ENCODE measurements at regions not wholly inside any gene's neighbourhood (a gene's known extent, or its start where the extent isn't known, plus 50 kb on each side); places are given as distances from the start of the nearest gene placed in this dataset.

GRCh38 chr9:87286506-87286905 lies 211.2 kb upstream of the DAPK1 start:
- no peak overlapping the region for H2AFZ ChIP-seq (ENCODE audit: low read depth, low read length)
- no peaks in the 10 kb centered on the region for H3K27me3 ChIP-seq (ENCODE audit: insufficient read depth, low read length)
- no peaks in the 10 kb centered on the region for H3K9me3 ChIP-seq (ENCODE audit: low read length)
- no peak overlapping the region for H3K4me3 ChIP-seq (ENCODE audit: low read length)
- no peaks in the 10 kb centered on the region for H3K4me1 ChIP-seq (ENCODE audit: insufficient read depth, low read length)
- no peaks in the 10 kb centered on the region for H3K36me3 ChIP-seq (ENCODE audit: insufficient read depth, low read length)

- H3K4me1 ChIP-seq (ENCODE audit: insufficient read depth, low read length): no peaks in the 10 kb centered on the region
- no peaks in the 10 kb centered on the region for H3K36me3 ChIP-seq (ENCODE audit: insufficient read depth, low read length)
- no peaks in the 10 kb centered on the region for H3K27me3 ChIP-seq (ENCODE audit: insufficient read depth, low read length)
- H2AFZ ChIP-seq (ENCODE audit: low read depth, low read length): no peak overlapping the region
- no peak overlapping the region for H3K4me3 ChIP-seq (ENCODE audit: low read length)
- H3K9me3 ChIP-seq (ENCODE audit: low read length): no peaks in the 10 kb centered on the region
Measured at GRCh38 chr9:87290241-87291052, 207.2 kb upstream of the DAPK1 start.

- Histone ChIP-seq H3K36me3 (ENCODE audit: insufficient read depth, low read length) (no peaks in the 10 kb centered on the region), H3K9me3 (ENCODE audit: low read length) (no peaks in the 10 kb centered on the region), H3K4me1 (ENCODE audit: insufficient read depth, low read length) (no peaks in the 10 kb centered on the region), H2AFZ (ENCODE audit: low read depth, low read length) (no peak overlapping the region), H3K4me3 (ENCODE audit: low read length) (no peak overlapping the region), H3K27me3 (ENCODE audit: insufficient read depth, low read length) (no peaks in the 10 kb centered on the region)
Measured at GRCh38 chr9:87292449-87293191, 205.0 kb upstream of the DAPK1 start.

- Histone ChIP-seq H3K9me3 (ENCODE audit: low read length) (no peaks in the 10 kb centered on the region), H2AFZ (ENCODE audit: low read depth, low read length) (no peak overlapping the region), H3K36me3 (ENCODE audit: insufficient read depth, low read length) (no peaks in the 10 kb centered on the region), H3K27me3 (ENCODE audit: insufficient read depth, low read length) (no peaks in the 10 kb centered on the region), H3K4me3 (ENCODE audit: low read length) (no peak overlapping the region), H3K4me1 (ENCODE audit: insufficient read depth, low read length) (no peaks in the 10 kb centered on the region)
Measured at GRCh38 chr9:87294126-87294525, 203.5 kb upstream of the DAPK1 start.

GRCh38 chr9:87300915-87301314 lies 196.8 kb upstream of the DAPK1 start:
- Histone ChIP-seq H3K4me3 (ENCODE audit: low read length) (no peak overlapping the region), H3K9me3 (ENCODE audit: low read length) (no peaks in the 10 kb centered on the region), H3K27me3 (ENCODE audit: insufficient read depth, low read length) (no peaks in the 10 kb centered on the region), H3K4me1 (ENCODE audit: insufficient read depth, low read length) (no peaks in the 10 kb centered on the region), H2AFZ (ENCODE audit: low read depth, low read length) (no peak overlapping the region), H3K36me3 (ENCODE audit: insufficient read depth, low read length) (no peaks in the 10 kb centered on the region)

- Histone ChIP-seq H3K4me3 (ENCODE audit: low read length) (no peak overlapping the region), H3K9me3 (ENCODE audit: low read length) (no peaks in the 10 kb centered on the region), H3K4me1 (ENCODE audit: insufficient read depth, low read length) (no peaks in the 10 kb centered on the region), H3K27me3 (ENCODE audit: insufficient read depth, low read length) (no peaks in the 10 kb centered on the region), H3K36me3 (ENCODE audit: insufficient read depth, low read length) (no peaks in the 10 kb centered on the region), H2AFZ (ENCODE audit: low read depth, low read length) (no peak overlapping the region)
Measured at GRCh38 chr9:87301371-87301770, 196.3 kb upstream of the DAPK1 start.

- Histone ChIP-seq H3K9me3 (ENCODE audit: low read length) (no peaks in the 10 kb centered on the region), H3K4me1 (ENCODE audit: insufficient read depth, low read length) (no peaks in the 10 kb centered on the region), H3K27me3 (ENCODE audit: insufficient read depth, low read length) (no peaks in the 10 kb centered on the region), H3K4me3 (ENCODE audit: low read length) (no peak overlapping the region), H3K36me3 (ENCODE audit: insufficient read depth, low read length) (no peaks in the 10 kb centered on the region), H2AFZ (ENCODE audit: low read depth, low read length) (no peak overlapping the region)
Measured at GRCh38 chr9:87305151-87305550, 192.5 kb upstream of the DAPK1 start.

- Histone ChIP-seq H2AFZ (ENCODE audit: low read depth, low read length) (no peak overlapping the region), H3K27me3 (ENCODE audit: insufficient read depth, low read length) (no peaks in the 10 kb centered on the region), H3K36me3 (ENCODE audit: insufficient read depth, low read length) (no peaks in the 10 kb centered on the region), H3K9me3 (ENCODE audit: low read length) (no peaks in the 10 kb centered on the region), H3K4me1 (ENCODE audit: insufficient read depth, low read length) (no peaks in the 10 kb centered on the region), H3K4me3 (ENCODE audit: low read length) (no peak overlapping the region)
Measured at GRCh38 chr9:87306006-87306405, 191.7 kb upstream of the DAPK1 start.

GRCh38 chr9:87307848-87308247 lies 189.8 kb upstream of the DAPK1 start:
- Histone ChIP-seq H3K4me3 (ENCODE audit: low read length) (no peak overlapping the region), H3K9me3 (ENCODE audit: low read length) (no peaks in the 10 kb centered on the region), H3K36me3 (ENCODE audit: insufficient read depth, low read length) (no peaks in the 10 kb centered on the region), H3K27me3 (ENCODE audit: insufficient read depth, low read length) (no peaks in the 10 kb centered on the region), H3K4me1 (ENCODE audit: insufficient read depth, low read length) (no peaks in the 10 kb centered on the region), H2AFZ (ENCODE audit: low read depth, low read length) (no peak overlapping the region)

- Histone ChIP-seq H3K27me3 (ENCODE audit: insufficient read depth, low read length) (no peaks in the 10 kb centered on the region), H3K4me1 (ENCODE audit: insufficient read depth, low read length) (no peaks in the 10 kb centered on the region), H3K36me3 (ENCODE audit: insufficient read depth, low read length) (no peaks in the 10 kb centered on the region), H3K4me3 (ENCODE audit: low read length) (no peak overlapping the region), H3K9me3 (ENCODE audit: low read length) (no peaks in the 10 kb centered on the region), H2AFZ (ENCODE audit: low read depth, low read length) (no peak overlapping the region)
Measured at GRCh38 chr9:87309236-87309635, 188.4 kb upstream of the DAPK1 start.

- H3K4me3 ChIP-seq (ENCODE audit: low read length): no peak overlapping the region
- no peaks in the 10 kb centered on the region for H3K4me1 ChIP-seq (ENCODE audit: insufficient read depth, low read length)
- no peak overlapping the region for H2AFZ ChIP-seq (ENCODE audit: low read depth, low read length)
- no peaks in the 10 kb centered on the region for H3K9me3 ChIP-seq (ENCODE audit: low read length)
- no peaks in the 10 kb centered on the region for H3K36me3 ChIP-seq (ENCODE audit: insufficient read depth, low read length)
- H3K27me3 ChIP-seq (ENCODE audit: insufficient read depth, low read length): no peaks in the 10 kb centered on the region
Measured at GRCh38 chr9:87310827-87311523, 186.7 kb upstream of the DAPK1 start.

- Histone ChIP-seq H2AFZ (ENCODE audit: low read depth, low read length) (no peak overlapping the region), H3K9me3 (ENCODE audit: low read length) (no peaks in the 10 kb centered on the region), H3K27me3 (ENCODE audit: insufficient read depth, low read length) (no peaks in the 10 kb centered on the region), H3K4me3 (ENCODE audit: low read length) (no peak overlapping the region), H3K36me3 (ENCODE audit: insufficient read depth, low read length) (no peaks in the 10 kb centered on the region), H3K4me1 (ENCODE audit: insufficient read depth, low read length) (no peaks in the 10 kb centered on the region)
Measured at GRCh38 chr9:87319656-87320055, 178.0 kb upstream of the DAPK1 start.

GRCh38 chr9:87320146-87320884 lies 177.4 kb upstream of the DAPK1 start:
- Histone ChIP-seq H3K4me1 (ENCODE audit: insufficient read depth, low read length) (no peaks in the 10 kb centered on the region), H2AFZ (ENCODE audit: low read depth, low read length) (no peak overlapping the region), H3K36me3 (ENCODE audit: insufficient read depth, low read length) (no peaks in the 10 kb centered on the region), H3K27me3 (ENCODE audit: insufficient read depth, low read length) (no peaks in the 10 kb centered on the region), H3K4me3 (ENCODE audit: low read length) (no peak overlapping the region), H3K9me3 (ENCODE audit: low read length) (no peaks in the 10 kb centered on the region)

All from neuron (in vitro differentiated cells).